H1 (cell line): ENCODE measurements at regions not wholly inside any gene's neighbourhood (a gene's known extent, or its start where the extent isn't known, plus 50 kb on each side); places are given as distances from the start of the nearest gene placed in this dataset.

Experiments
- BACH1 ChIP-seq: IDR thresholded peaks from 2 replicates; pipeline ENCODE4 v1.6.1; 2012; ENCODE audit warnings: low read length, improper control_type of control experiment
- CBX5 ChIP-seq: fragments of 300-800, 300-1000 bp; sonication (generic); IDR thresholded peaks from 2 replicates; pipeline ENCODE4 v1.7.1; 2016; ENCODE audit warnings: antibody characterized with exemption, low read length, low read depth
- CTCF ChIP-seq, 3 experiments: IDR thresholded peaks; 1 replicate in 2 of 3; 2 replicates in 1 of 3; pipeline versions ENCODE4 v1.5.1 to v1.6.1; 2011; ENCODE audit warnings: low read length in 3 of 3, mild to moderate bottlenecking in 3 of 3, inconsistent platforms in 2 of 3, low read depth in 1 of 3, moderate library complexity in 1 of 3; ENCODE audit not compliant: insufficient read depth in 1 of 3; ENCODE audit errors: control extremely low read depth in 1 of 3
- EP300 ChIP-seq, 2 experiments: IDR thresholded peaks; 1 replicate in 1 of 2; 2 replicates in 1 of 2; pipeline ENCODE4 v1.6.1; 2011 to 2012; ENCODE audit warnings: low read depth in 2 of 2, low read length in 2 of 2, mild to moderate bottlenecking in 2 of 2, borderline replicate concordance in 1 of 2, inconsistent platforms in 1 of 2, moderate library complexity in 1 of 2
- JUND ChIP-seq: IDR thresholded peaks from 2 replicates; pipeline ENCODE4 v1.6.1; 2011; ENCODE audit warnings: mild to moderate bottlenecking, improper control_type of control experiment, low read length
- POLR2A ChIP-seq, 2 experiments: IDR thresholded peaks; 1 replicate in 1 of 2; 2 replicates in 1 of 2; pipeline ENCODE4 v1.6.1; 2011; ENCODE audit warnings: low read depth in 2 of 2, low read length in 2 of 2, mild to moderate bottlenecking in 2 of 2; ENCODE audit errors: control extremely low read depth in 1 of 2
- ZNF274 ChIP-seq: IDR thresholded peaks from 2 replicates; pipeline ENCODE4 v1.7.0; 2012; ENCODE audit warnings: low read length, borderline replicate concordance; ENCODE audit errors: extremely low read depth

GRCh38 chr18:7290077-7290476, 59.2 kb downstream of the LRRC30 start:
- TF ChIP-seq JUND (no peak), ZNF274 (no peak), POLR2A (IDR thresholded peaks at IDR 0.05; ENCODE audit: control extremely low read depth in 1 of 2, low read depth in 2 of 2, low read length in 2 of 2) (no peak), CBX5 (no peak), EP300 (IDR thresholded peaks at IDR 0.05; ENCODE audit: borderline replicate concordance in 1 of 2, low read depth in 2 of 2, low read length in 2 of 2) (no peak), CTCF (IDR thresholded peaks at IDR 0.05; ENCODE audit: control extremely low read depth in 1 of 3, insufficient read depth in 1 of 3, low read depth in 1 of 3, low read length in 3 of 3) (no peak), BACH1 (no peak)
